GM19324 (cell line): ENCODE measurements at regions not wholly inside any gene's neighbourhood (a gene's known extent, or its start where the extent isn't known, plus 50 kb on each side); places are given as distances from the start of the nearest gene placed in this dataset.

ENCODE experiments used
- ATAC-seq: cut with Tn5 transposase; IDR thresholded peaks from one replicate; pipeline ENCODE4 v1.9.1; 2021; ENCODE audit warnings: mild to moderate bottlenecking, moderate library complexity; ENCODE audit not compliant: unreplicated experiment, low FRiP score

- no peak for ATAC-seq
These were observed 1029.0 kb upstream of the AGA start for GRCh38 chr4:178470996-178471784.

DNA sequence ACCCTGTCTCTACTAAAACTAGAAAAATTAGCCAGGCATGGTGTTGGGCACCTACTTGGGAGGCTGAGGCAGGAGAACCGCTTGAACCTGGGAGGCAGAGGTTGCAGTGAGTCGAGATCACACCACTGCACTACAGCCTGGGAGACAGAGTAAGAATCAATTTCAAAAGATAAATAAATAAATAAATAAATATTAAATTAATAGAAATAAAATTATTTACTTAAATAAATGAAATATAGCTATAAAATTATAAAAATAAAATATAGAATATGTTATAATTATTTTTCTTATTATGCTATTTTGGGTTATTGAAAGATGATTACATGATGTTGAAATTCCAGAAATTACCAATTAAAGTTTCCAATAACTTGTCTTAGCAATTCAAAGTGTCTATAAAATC lies 1029.8 kb upstream of the AGA start:
- ATAC-seq, result no peak

GRCh38 chr4:178480105-178480504 lies 1037.9 kb upstream of the AGA start:
- no peak for ATAC-seq

DNA sequence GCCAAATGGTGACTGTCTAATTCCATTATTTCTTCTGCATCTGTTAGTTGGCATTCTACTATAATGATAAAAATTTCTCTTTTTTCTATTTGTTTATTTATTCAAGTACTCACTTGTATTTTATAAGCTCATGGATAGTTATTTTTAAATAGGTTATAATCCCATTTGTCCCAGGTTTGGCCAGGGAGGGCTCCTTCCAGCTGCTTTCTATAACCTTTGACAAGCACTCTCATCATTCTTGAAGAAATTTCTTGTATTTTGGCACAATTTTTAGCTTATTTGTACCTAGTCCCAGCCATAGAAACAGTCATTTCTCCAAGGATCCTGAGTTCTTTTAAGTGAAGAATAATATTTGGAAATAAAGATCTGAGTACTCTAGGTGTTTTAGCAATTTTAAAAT lies 1038.6 kb upstream of the AGA start:
- ATAC-seq, result no peak

DNA sequence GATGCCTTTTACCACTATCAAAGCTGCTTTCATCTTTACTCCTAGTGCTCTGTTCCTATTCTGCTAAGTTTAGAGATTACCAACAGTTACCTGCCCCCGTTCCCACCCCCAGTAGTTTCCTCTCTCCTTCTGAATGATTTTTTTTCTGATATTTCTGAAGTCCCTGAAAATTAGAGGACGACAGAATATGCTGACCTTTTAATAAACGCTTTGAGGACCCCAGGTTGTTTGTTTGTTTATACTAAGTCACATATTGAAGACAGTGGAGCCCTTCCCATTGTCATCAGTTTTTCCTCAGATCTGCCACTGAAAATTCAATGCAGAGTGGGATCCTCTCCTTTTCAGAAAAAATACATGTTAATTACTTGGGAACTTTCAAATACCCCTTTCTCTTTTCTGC lies 1039.3 kb upstream of the AGA start:
- ATAC-seq, result no peak

DNA sequence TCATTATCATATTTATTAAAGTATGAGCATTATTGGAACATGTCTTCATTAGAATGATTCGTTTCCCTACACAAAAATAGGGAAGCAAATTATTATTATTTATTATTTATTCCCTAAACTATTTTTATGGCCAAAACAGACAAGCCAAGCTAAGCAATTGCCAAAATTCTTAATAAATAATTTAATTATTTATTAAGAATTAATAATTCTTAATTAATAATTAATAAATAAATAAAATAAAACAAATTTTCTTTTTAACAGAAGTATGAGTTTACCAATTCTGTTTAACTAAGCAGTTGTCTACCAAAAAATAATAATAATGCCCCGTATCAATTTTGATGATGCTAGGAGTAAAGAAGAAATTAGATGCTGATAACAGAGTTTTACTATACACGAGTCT lies 1080.8 kb upstream of the AGA start:
- no peak for ATAC-seq

DNA sequence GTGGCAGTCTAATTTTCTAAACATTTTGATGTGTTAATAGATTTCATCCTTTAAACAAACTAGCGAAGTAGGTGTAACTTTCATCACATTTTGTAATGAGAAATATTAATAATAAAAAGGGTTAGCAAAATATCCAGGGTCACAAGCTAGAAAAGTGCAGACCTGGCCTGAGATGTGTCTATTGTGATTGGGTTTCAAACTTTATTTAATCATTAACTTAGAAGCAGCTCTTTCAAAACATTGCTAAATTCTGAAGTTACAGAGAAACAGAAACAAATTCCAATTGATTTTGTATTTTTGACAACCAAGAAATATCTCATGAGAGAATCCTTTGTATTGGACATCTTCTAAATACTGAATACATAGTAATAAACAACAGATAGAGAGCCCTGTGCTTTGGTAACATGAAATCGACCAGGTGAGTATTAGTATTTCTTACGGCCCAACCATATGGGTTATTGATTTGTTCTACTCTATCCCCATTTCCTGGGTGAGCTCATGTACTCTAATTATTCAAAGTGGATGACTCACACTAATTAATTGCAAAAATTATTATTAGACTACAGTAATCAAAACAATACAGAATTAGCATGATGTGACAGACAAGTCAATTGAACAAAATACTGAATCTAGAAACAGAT lies 1093.8 kb upstream of the AGA start:
- no peak for ATAC-seq

DNA sequence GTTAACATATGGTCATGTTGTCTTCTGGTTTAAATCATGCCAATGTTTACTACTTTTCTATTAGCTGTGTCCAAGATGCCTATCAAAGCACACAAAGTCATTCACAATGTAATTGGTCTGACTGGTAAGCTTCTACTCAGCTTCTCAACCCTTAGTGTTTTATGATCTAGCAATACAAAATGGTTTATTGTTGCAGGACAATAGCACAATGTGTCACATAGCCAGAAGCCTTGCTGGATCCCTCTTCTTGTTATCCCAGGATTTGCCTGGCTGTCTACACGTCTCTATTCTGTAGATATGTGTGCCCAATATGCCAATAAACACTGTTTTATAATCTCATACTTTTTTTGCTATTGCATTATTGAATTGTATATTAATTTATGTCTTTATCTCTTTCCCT lies 1111.0 kb upstream of the AGA start:
- ATAC-seq, result no peak

GRCh38 chr4:178554352-178554751 lies 1112.1 kb upstream of the AGA start:
- no peak for ATAC-seq

DNA sequence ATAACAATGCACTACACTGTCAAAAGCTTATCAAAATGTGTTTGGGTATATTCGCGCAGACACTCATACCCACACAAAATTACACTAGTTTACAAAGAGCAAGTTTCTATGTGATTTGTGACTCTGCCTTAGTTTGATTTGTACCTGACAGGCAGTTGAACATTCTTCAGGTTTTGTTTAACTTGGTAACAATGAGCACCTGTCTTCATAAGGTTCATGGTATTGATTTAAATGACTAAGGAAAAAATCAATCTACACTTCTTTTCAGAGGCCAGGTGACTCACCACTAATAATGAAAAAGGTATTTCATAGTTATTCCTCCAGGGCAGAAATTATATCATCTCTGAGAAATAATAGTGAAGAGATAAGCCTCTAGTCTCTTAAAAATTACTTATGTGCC lies 1114.6 kb upstream of the AGA start:
- ATAC-seq, result no peak

DNA sequence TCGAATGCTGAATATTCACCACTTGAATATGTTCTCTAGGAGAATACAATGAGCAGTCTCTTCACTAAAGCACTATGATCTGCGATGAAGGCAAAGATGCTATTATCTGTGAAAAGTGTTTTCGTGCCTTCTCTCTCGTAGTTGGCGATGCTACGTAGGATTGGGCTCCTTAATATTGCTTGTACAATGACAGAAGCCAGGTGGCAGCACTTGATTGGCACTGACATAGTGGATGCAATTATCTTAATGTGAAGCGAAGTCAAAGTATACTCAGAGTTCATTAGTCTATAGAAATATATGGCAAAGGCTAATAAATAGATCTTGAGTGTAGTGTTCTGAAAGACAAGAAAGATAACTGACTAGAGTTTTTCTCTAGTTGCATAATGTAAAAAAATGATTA lies 1135.7 kb upstream of the AGA start:
- no peak for ATAC-seq

DNA sequence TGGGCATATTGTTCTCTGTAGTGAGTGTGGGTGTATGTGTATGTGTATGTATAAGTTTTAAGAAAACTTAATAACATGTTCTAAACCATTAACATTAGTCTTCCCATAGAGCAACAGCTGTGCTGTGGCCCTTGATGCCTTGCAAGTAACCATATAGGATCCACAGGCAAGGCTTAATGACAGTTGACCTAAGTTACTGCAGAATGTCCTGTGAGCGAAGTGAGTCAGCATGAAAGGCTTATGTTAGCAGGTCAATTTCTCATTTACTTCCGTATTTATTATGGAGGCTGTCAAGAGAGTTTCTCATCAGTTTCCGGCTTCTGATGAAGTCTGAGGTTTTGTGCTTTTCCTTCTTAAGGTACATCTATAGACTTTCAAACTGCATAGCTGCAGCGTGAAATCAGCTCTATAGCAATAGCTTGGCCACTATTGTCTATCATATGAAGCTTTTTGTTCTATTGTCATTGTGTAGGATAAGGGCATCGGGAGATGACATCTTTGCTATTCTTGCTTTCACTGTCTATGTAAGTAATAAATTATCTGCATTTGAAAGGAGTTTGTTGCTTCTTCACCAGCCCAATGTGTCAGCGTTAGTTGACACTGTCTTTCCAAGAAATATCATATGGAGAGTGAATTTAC lies 1153.4 kb upstream of the AGA start:
- no peak for ATAC-seq

DNA sequence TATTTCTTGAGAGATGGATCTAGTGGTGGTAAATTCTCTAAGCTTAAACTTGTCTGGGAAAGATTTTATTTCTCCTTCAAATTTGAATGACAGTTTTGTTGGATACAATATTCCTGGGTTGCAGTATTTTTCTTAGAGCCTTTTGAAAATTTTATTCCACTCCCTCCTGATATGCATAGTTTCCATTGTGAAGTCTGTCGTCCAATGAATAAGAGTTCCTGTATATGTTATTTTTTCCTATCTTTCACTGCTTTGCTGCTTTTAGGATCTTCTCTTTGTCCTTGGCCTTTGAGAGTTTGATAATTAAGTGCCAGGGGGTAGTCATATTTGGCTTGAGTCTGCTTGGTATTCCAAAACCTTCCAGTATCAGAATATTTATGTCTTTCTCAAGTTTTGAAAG lies 1156.4 kb upstream of the AGA start:
- no peak for ATAC-seq

GRCh38 chr4:178599521-178599920 lies 1157.3 kb upstream of the AGA start:
- no peak for ATAC-seq

DNA sequence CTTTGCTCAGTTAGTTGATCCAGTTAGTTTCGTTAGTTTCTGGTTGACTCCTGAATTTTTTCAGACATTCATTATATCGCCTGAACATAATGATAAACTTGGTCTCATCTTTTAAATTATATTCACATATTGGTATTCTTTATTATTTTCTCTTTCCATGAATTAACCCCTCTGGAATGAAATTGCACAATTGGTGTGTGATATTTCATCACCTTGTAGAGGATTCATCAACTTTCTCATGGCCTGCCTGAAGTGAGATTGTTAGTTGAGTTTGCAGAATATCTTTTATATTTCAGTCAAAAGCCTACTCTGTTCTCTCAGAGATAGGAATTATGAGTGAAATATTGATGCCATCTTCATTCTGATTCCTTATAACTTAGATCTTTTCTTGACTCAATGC lies 1160.6 kb upstream of the AGA start:
- no peak for ATAC-seq

DNA sequence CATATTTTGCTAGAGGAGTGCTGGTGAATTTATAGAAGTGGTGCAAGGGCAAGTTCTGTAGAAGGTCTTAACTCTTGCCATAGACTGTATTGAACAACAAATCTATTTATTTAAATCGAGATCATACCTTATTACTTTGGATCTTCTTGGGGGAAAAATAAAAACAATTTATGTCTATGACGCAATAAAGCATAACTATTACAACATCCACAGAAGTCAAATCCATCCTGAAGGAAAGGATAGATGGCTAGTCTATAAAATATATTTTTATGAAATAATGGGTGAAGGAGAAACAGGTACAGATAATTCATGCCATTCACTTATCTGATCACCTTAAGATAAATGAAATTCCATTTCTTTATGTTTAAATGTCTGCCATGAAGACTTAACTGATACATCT lies 1168.8 kb upstream of the AGA start:
- ATAC-seq, result no peak

- ATAC-seq, result no peak
These were observed 1170.5 kb upstream of the AGA start for GRCh38 chr4:178612733-178613132.

DNA sequence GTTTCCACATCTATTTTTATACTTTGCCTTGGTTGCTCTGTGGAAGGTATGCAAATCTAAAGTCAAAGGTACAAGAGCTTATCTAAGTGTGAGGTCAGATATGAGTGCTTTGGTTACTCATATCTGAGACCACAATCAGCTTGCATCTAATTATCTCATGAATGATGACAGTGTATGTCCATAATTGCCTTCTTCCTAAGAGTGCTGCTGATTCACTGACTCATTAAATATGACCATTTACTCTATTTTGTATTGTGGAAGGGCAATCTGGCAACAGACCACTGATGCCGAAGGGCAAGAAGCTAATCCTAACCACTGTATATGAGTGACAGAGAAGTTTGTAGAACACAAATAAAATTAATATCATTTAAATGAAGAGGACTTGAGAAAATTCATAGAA lies 1190.2 kb upstream of the AGA start:
- ATAC-seq, result no peak

DNA sequence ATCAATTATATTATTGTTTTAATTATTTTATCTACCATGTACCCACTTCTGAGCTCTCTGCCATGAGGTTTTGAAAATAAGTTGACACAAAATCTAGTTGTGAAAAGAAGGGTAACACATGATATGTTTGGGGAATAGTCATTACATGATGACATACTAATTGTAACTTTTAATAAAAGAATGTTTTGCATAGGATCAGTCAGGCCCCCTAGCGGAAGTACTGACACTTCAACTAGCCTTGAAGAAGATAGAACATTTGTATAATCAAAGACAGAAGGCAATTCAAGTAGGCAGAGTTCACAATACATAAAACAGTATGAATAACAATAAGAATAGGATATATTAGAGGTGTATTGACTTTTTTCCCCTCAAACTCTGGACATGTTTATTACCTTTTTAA lies 1191.0 kb upstream of the AGA start:
- ATAC-seq, result no peak

DNA sequence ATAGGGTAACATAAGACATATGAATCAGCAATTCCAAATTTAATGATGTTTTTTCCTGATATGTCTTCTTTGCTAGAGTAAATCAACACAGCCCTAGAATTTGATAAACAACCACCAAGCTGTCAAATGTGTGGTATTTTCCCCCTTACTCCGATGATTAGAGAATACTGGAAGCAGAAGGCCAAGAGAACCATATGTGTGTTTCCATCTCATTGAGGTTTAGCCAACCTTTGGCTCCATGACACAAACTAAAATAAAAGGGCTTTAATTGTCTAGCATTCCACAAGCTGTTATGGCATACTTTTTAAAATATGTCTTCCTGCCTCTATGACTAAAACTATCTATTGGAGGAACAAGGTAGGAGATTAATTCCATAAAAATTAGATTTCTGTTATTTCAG lies 1222.4 kb upstream of the AGA start:
- ATAC-seq, result no peak

DNA sequence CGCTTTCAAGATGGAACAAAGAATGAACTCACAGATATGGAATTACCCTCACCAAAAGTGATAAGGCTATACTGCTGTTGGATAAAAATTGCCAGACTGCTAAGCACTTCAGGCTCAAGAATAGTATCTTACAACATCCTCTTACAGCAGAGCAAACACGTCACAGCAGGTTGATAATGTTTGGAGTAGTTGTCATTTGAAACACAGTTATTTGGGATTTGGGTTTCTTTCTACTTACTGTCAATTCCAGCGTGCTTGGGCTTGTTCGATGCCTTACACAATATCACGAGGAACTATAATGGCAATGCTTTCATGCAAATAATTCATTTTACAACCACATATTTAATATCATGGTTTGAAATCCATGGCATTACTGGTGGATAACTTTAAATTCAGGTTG lies 1223.7 kb upstream of the AGA start:
- ATAC-seq, result no peak

GRCh38 chr4:178671766-178672165 lies 1229.5 kb upstream of the AGA start:
- no peak for ATAC-seq
